Prostate gland (tissue), 2 donors: ENCODE measurements at regions not wholly inside any gene's neighbourhood (a gene's known extent, or its start where the extent isn't known, plus 50 kb on each side); places are given as distances from the start of the nearest gene placed in this dataset.

Source experiments
- DNase-seq: peaks from one replicate; pipeline ENCODE4 v3.0.0-alpha.2; 2019; ENCODE audit warnings: low spot score
- H3K27ac ChIP-seq, 2 donors: fragments of 200-600 bp; sonication (generic); 2 replicates each; pipeline ENCODE4 v1.5.1; 2017 to 2019
- H3K27me3 ChIP-seq: fragments of 200-600 bp; sonication (generic); replicated peaks from 2 replicates; pipeline ENCODE4 v1.5.1; 2019; ENCODE audit not compliant: insufficient read depth
- H3K36me3 ChIP-seq, 2 donors: fragments of 200-600 bp; sonication (generic); 1 replicate in 1 of 2; 2 replicates in 1 of 2; pipeline versions ENCODE4 v1.5.1 to v1.8.1; 2017 to 2019
- H3K4me1 ChIP-seq: fragments of 200-600 bp; sonication (generic); replicated peaks from 2 replicates; pipeline ENCODE4 v1.5.1; 2019
- H3K4me3 ChIP-seq, 2 donors: fragments of 200-600 bp; sonication (generic); 2 replicates each; pipeline ENCODE4 v1.5.1; 2017 to 2019
- H3K9me3 ChIP-seq: fragments of 200-600 bp; sonication (generic); 2 replicates; pipeline ENCODE4 v1.5.1; 2017
- POLR2A ChIP-seq: fragments of 450-650 bp; IDR thresholded peaks from one replicate; pipeline ENCODE4 v1.6.1; 2016; ENCODE audit warnings: antibody characterized with exemption, mild to moderate bottlenecking
- POLR2AphosphoS5 ChIP-seq: sonication (generic); formaldehyde crosslinking; IDR thresholded peaks from one replicate; pipeline ENCODE4 v1.6.1; 2017; ENCODE audit warnings: antibody characterized with exemption
- WGBS: methylation state at CpG from one replicate; pipeline ENCODE4 v1.1.5; 2018; 5-methylcytosine and 5-hydroxymethylcytosine counted together
- intact Hi-C: fragments of 100-400 bp; cut with DNase I; formaldehyde crosslinking; loops from one replicate; pipeline ENCODE4 v1.14.2; 2022
- TF ChIP-seq, protein P1 (sequence below), 4 experiments: fragments of 200-600 bp in 2 of 4; fragments of 450-650 bp in 2 of 4; sonication (generic) in 2 of 4; IDR thresholded peaks; 1 replicate in 3 of 4; 2 replicates in 1 of 4; pipeline ENCODE4 v1.5.1; 2016 to 2019; ENCODE audit warnings: antibody characterized with exemption in 4 of 4, mild to moderate bottlenecking in 2 of 4, moderate library complexity in 2 of 4

DNA sequence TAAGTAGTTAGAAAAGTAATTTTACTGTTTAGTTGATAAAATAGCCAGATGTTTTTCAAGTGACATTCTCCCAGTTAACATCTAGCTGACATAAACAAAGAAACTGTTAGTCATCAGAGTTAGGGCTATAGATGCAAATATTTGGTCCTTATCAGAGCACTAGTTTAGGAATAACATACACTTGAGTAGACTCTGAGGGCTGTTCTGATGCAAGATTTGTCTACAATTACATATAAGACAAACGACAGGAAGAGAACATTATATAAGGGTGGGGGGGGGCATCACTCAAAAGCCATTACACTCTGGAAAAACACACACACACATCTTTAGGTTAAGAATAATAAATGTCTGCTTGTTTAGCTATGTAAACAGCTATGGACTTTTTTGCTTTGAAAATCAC lies 554.4 kb upstream of the LRRTM1 start:
- H3K27ac ChIP-seq: no peak overlapping the region
- no peak overlapping the region for H3K4me3 ChIP-seq
- no peaks in the 10 kb centered on the region for H3K27me3 ChIP-seq
- WGBS: 21% methylated on average over 1 of the region's 1 CpG
- H3K36me3 ChIP-seq: no peaks in the 10 kb centered on the region
- intact Hi-C loops: no loop called here
- TF ChIP-seq POLR2AphosphoS5 (no peak), POLR2A (no peak)
- TF ChIP-seq, protein P1, sequence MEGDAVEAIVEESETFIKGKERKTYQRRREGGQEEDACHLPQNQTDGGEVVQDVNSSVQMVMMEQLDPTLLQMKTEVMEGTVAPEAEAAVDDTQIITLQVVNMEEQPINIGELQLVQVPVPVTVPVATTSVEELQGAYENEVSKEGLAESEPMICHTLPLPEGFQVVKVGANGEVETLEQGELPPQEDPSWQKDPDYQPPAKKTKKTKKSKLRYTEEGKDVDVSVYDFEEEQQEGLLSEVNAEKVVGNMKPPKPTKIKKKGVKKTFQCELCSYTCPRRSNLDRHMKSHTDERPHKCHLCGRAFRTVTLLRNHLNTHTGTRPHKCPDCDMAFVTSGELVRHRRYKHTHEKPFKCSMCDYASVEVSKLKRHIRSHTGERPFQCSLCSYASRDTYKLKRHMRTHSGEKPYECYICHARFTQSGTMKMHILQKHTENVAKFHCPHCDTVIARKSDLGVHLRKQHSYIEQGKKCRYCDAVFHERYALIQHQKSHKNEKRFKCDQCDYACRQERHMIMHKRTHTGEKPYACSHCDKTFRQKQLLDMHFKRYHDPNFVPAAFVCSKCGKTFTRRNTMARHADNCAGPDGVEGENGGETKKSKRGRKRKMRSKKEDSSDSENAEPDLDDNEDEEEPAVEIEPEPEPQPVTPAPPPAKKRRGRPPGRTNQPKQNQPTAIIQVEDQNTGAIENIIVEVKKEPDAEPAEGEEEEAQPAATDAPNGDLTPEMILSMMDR (IDR thresholded peaks at IDR 0.05): no peak
- DNase-seq: no peak
- no peaks in the 10 kb centered on the region for H3K4me1 ChIP-seq
- no peaks in the 10 kb centered on the region for H3K9me3 ChIP-seq

DNA sequence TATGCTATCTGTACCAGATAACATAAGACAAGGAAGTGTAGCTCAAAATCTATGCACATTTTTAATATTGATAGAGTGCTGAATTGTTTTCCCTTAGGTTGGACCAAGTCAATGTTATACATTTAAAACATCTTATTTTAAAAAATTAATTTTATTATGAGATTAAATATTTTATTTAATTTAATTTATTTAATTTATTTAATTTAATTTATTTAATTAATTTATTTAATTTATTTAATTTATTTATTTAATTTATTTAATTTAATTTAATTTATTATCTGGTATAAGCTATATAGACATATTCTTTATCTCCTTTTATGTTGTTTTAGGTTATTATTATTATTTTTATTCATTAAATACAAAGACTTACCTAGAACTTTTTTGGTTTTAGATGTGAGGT lies 551.7 kb upstream of the LRRTM1 start:
- no peaks in the 10 kb centered on the region for H3K4me1 ChIP-seq
- no peak overlapping the region for H3K4me3 ChIP-seq
- intact Hi-C loops: no loop called here
- no peaks in the 10 kb centered on the region for H3K27me3 ChIP-seq
- no peak overlapping the region for H3K27ac ChIP-seq
- TF ChIP-seq, protein P1 (IDR thresholded peaks at IDR 0.05): no peak
- TF ChIP-seq POLR2A (no peak), POLR2AphosphoS5 (no peak)
- H3K36me3 ChIP-seq: no peaks in the 10 kb centered on the region
- H3K9me3 ChIP-seq: no peaks in the 10 kb centered on the region
- no peak for DNase-seq

DNA sequence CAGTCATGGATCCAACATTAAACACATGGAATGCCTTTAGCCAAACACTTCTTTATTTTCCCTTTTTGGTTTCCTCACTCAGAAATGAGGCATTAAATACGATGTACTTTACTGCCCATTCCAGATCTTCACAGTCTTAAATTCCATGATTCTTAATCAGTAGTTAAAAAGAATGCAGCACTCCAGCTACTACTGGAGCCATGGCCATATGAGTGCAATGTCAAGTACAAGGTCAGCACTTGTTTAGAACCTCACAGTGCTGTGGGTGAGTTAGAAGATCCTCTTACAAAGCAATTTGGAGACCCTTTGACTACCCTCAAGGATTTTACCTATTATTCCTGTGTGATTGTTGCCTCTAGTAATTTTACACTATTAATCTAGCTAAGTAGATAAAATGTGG lies 550.3 kb upstream of the LRRTM1 start:
- TF ChIP-seq POLR2A (no peak), POLR2AphosphoS5 (no peak)
- TF ChIP-seq, protein P1 (IDR thresholded peaks at IDR 0.05): no peak
- Histone ChIP-seq H3K27me3 (no peaks in the 10 kb centered on the region), H3K9me3 (no peaks in the 10 kb centered on the region), H3K27ac (no peak overlapping the region), H3K4me1 (no peaks in the 10 kb centered on the region), H3K36me3 (no peaks in the 10 kb centered on the region), H3K4me3 (no peak overlapping the region)
- 36% methylated on average over 1 of the region's 1 CpG for WGBS
- intact Hi-C loops: no loop called here
- DNase-seq: no peak

DNA sequence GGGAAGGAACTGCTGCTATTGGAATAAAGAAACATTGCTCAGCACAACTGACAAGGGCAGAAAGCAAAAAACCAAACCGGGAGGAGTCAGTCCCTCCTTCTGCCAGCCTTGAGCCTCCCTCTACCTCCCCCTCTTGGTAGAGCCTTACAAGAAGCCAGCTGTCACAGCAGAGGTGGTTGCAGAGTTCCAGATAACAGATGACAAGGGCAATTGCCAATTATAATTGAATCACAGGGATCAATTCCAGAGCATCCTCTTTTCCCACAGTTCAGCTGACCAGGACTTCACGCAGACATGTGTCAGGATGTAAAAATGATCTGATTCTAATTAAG lies 548.2 kb upstream of the LRRTM1 start:
- H3K36me3 ChIP-seq: no peaks in the 10 kb centered on the region
- TF ChIP-seq POLR2A: no peak
- TF ChIP-seq, protein P1 (IDR thresholded peaks at IDR 0.05): no peak
- no peak for TF ChIP-seq POLR2AphosphoS5
- WGBS: 49% methylated on average over 2 of the region's 2 CpGs
- H3K4me3 ChIP-seq: no peak overlapping the region
- no peak overlapping the region for H3K27ac ChIP-seq
- no peaks in the 10 kb centered on the region for H3K4me1 ChIP-seq
- no peaks in the 10 kb centered on the region for H3K9me3 ChIP-seq
- no peak for DNase-seq
- H3K27me3 ChIP-seq: no peaks in the 10 kb centered on the region
- intact Hi-C loops: no loop called here

DNA sequence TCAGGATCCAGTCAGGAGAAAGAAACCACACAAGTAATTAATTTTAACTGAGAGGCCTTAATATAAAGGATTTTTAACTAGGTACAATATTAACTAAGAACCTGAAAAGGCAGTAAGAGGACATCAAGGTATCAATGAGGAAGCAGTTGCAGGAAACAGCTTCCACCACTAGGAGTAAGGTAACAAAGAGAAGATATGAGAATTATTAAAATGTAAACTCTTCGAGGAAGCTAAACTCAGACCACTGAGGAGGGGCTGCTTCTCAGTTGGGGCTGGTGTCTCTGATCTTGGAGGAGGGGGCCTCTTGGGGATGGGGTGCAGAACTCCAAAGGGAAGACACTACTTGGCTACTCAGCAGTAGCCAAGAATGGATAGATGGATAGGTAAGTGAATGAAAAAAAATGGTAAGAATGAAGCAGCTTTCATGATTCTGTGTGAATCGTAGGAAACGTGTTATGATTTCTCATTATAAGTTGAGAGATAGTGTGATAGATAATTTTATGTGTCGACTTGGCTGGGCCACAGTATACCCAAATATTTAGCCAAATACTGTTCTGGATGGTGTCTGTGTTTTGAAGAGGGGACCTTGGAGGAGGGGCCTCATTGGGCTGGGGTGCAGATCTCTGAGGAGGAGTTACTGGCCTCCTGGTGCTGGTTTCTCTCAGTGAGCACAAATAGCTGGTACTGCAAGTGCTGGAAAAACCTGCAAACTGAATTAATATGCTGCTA lies 547.7 kb upstream of the LRRTM1 start:
- 66% methylated on average over 4 of the region's 4 CpGs for WGBS
- Histone ChIP-seq H3K36me3 (no peaks in the 10 kb centered on the region), H3K27me3 (no peaks in the 10 kb centered on the region)

More for the DNA sequence above, 547.7 kb upstream of the LRRTM1 start:
- Histone ChIP-seq H3K27ac (no peak overlapping the region), H3K4me1 (no peaks in the 10 kb centered on the region), H3K9me3 (no peaks in the 10 kb centered on the region), H3K4me3 (no peak overlapping the region)
- DNase-seq: no peak
- intact Hi-C loops: no loop called here
- TF ChIP-seq, protein P1 (IDR thresholded peaks at IDR 0.05): no peak
- TF ChIP-seq POLR2A: no peak
